ENCODE measurements at regions not wholly inside any gene's neighbourhood (a gene's known extent, or its start where the extent isn't known, plus 50 kb on each side); places are given as distances from the start of the nearest gene placed in this dataset.

DNA sequence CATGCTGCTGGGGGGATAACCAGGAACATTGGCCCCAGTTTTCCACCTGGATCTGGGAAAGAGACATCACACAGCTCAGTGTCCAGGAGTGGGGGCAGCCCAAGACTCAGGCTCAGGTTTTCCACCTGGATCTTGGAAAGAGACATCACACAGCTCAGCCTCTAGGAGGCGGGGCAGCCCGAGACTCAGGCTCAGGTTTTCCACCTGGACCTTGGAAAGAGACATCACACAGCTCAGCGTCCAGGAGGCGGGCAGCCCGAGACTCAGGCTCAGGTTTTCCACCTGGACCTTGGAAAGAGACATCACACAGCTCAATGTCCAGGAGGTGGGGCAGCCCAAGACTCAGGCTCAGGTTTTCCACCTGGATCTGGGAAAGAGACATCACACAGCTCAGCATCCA is 361.6 kb downstream of the THBS2 start:
- POLR2A ChIA-PET, result interaction anchor here (0.7 kb wide), 1 partner anchor 15 kb away, joined by 3 read pairs; no protein-coding TSS in a partner anchor
- no peak overlapping the region for H3K4me3 ChIP-seq (ENCODE audit: low read depth, low read length)
- CTCF ChIA-PET, result interaction anchor here (0.8 to 4.0 kb wide), 3 partner anchors 12 to 629 kb away, joined by 3 to 36 read pairs (median 25); no protein-coding TSS in a partner anchor
- DNase-seq (ENCODE audit: low read depth, low spot score), result no peak
- TF ChIP-seq CTCF (IDR thresholded peaks at IDR 0.05; ENCODE audit: insufficient read depth, low read length, missing control alignments), result no peak

DNA sequence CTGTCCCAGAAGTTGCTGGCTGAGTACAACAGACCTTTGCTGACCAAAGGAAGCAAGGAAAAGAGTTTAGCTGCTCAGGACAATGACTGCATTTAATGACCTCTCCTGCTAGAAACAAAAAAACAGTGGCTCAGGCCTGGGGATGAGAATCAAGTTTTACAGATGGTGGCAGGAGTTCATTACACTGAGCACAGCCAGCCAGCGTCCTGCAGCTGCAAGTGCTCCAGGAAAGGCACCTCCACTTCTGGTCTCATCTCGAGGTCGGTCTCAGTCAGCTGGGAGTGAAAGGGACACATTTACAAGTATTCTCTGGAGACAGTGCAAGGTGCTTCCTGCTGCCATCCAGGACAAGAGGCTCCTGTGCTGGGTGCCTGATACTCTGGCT is 362.7 kb downstream of the THBS2 start:
- DNase-seq (ENCODE audit: low read depth, low spot score), result no peak
- H3K4me3 ChIP-seq (ENCODE audit: low read depth, low read length), result no peak overlapping the region
- ChIA-PET POLR2A (no interaction called here), CTCF (no interaction called here)
- no peak for TF ChIP-seq CTCF (IDR thresholded peaks at IDR 0.05; ENCODE audit: insufficient read depth, low read length, missing control alignments)

DNA sequence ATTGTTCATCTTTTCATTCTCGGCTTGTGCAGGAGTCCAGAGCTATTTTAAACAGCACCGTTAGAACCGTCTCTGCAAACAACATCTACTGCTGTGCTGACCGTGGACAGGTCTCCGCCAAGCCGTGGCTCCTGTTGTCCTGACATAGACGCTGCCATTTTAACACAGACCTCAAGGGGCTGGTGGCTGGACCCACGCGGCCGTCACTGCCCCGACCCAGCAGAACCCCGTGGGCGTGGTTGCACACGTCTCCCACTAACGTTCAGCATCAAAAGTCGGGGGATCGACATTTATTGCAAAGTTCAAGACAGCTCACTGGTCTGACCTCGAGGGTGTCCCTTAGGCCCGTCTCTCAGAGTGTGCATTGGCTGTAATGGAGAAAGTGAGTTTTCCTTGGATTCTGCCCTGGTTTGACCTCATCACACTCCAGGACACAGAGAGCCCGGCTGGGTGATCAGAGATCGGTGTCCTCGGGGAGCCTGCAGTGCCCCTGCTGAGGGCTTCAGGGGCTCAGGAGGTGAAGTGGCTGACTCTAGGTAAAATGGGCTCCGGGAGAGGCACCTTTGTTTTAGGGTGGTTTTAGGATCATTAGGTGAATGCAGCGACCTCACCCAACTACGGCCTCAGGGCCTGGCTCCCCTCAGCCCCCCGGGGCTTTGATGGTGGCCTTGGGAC is 363.2 kb downstream of the THBS2 start:
- no peak for DNase-seq (ENCODE audit: low read depth, low spot score)
- CTCF ChIA-PET, result no interaction called here
- no peak overlapping the region for H3K4me3 ChIP-seq (ENCODE audit: low read depth, low read length)
- POLR2A ChIA-PET, result no interaction called here
- TF ChIP-seq CTCF (IDR thresholded peaks at IDR 0.05; ENCODE audit: insufficient read depth, low read length, missing control alignments), result no peak

- POLR2A ChIA-PET, result no interaction called here
- TF ChIP-seq CTCF (IDR thresholded peaks at IDR 0.05; ENCODE audit: insufficient read depth, low read length, missing control alignments), result no peak
- DNase-seq (ENCODE audit: low read depth, low spot score), result no peak
- no peak overlapping the region for H3K4me3 ChIP-seq (ENCODE audit: low read depth, low read length)
- CTCF ChIA-PET, result no interaction called here
Measured at GRCh38 chr6:168888786-168889345, 364.8 kb downstream of the THBS2 start.

DNA sequence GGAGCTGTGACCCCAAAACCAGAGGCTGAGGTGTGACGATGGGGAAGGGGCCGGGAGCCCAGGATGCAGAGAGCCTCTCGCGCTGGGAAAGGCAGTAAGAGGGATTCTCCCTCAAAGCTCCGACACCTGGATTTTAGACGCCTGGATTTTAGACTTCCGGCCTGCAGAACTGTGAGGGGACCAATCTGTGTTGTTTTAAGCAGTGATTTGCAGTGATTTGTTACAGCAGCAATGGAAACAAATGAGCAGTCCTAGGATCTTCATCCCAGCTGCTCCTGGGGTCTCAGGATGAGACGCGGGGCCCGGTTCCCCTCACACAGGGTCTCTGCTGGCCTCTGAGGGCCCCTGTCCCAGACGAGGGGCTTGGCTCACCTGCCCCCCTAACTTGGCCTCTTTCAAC is 365.5 kb downstream of the THBS2 start:
- POLR2A ChIA-PET, result no interaction called here

GRCh38 chr6:168887621-168888020 is 366.0 kb downstream of the THBS2 start:
- ChIA-PET POLR2A (no interaction called here), CTCF (no interaction called here)
- TF ChIP-seq CTCF (IDR thresholded peaks at IDR 0.05; ENCODE audit: insufficient read depth, low read length, missing control alignments), result no peak
- no peak for DNase-seq (ENCODE audit: low read depth, low spot score)
- no peak overlapping the region for H3K4me3 ChIP-seq (ENCODE audit: low read depth, low read length)

More for the DNA sequence above, 365.5 kb downstream of the THBS2 start:
- DNase-seq (ENCODE audit: low read depth, low spot score), result no peak
- no peak overlapping the region for H3K4me3 ChIP-seq (ENCODE audit: low read depth, low read length)
- CTCF ChIA-PET, result no interaction called here
- no peak for TF ChIP-seq CTCF (IDR thresholded peaks at IDR 0.05; ENCODE audit: insufficient read depth, low read length, missing control alignments)

Measured in AG04449 (cell line).